Ovary (tissue), 3 donors: ENCODE measurements at regions not wholly inside any gene's neighbourhood (a gene's known extent, or its start where the extent isn't known, plus 50 kb on each side); places are given as distances from the start of the nearest gene placed in this dataset.
"Not testable (repeated sequence)": the region's sequence is repeated elsewhere in the genome, so short reads cannot be mapped to it uniquely, and the experiment has no call there.

Experiments used
- CTCF ChIP-seq, 3 donors: fragments of 450-650 bp in 2 of 3; fragments of 200-600 bp in 1 of 3; IDR thresholded peaks; one replicate each; pipeline versions ENCODE4 v1.5.1 to v1.8.0; 2016 to 2022; ENCODE audit warnings: antibody characterized with exemption in 3 of 3, mild to moderate bottlenecking in 1 of 3
- EP300 ChIP-seq: sonication (generic); formaldehyde crosslinking; IDR thresholded peaks from one replicate; pipeline ENCODE4 v1.6.1; 2017; ENCODE audit warnings: antibody characterized with exemption
- donor health status: DM: no; HTN: no; CAD: no.

GRCh38 chr20:30518906-30519305 is 738.6 kb upstream of the DEFB115 start:
- TF ChIP-seq EP300; CTCF (IDR thresholded peaks at IDR 0.05): not testable (repeated sequence)
